ENCODE measurements at regions not wholly inside any gene's neighbourhood (a gene's known extent, or its start where the extent isn't known, plus 50 kb on each side); places are given as distances from the start of the nearest gene placed in this dataset.

DNA sequence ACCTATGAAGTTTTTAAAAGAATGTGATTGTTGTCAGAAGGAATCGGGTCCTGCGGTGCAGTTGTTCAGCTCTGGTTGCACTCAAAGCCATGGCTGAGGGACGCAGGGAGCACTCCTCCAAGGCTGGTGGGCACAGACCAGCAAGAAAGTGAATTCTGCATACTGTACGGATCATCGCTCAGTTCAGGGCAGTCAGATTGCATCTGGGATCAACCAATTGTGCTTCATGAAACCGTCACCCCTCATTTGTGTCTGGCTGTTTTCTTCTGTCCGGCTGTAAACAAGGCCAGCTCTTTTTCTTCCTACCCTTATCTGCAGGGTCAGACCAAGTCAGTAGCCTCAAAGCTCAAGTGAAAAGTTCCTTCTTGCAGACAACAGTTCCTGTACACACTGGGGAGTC is 478.3 kb downstream of the TFAP2A start:
- TF ChIP-seq PBX3 (CRISPR knock-in tag; IDR thresholded peaks at IDR 0.05; ENCODE audit: borderline replicate concordance) (no peak), NPAS2 (CRISPR knock-in tag; IDR thresholded peaks at IDR 0.05; ENCODE audit: borderline replicate concordance) (no peak), RFX5 (IDR thresholded peaks at IDR 0.05; ENCODE audit: low read depth, low read length) (no peak), ETV5 (CRISPR knock-in tag; IDR thresholded peaks at IDR 0.05; ENCODE audit: borderline replicate concordance) (no peak), ZNF598 (CRISPR knock-in tag; IDR thresholded peaks at IDR 0.05; ENCODE audit: borderline replicate concordance) (no peak), NR3C1 (CRISPR knock-in tag; IDR thresholded peaks at IDR 0.05) (no peak), SMAD1 (CRISPR knock-in tag; IDR thresholded peaks at IDR 0.05; ENCODE audit: borderline replicate concordance, low read depth) (no peak), TAF1 (CRISPR knock-in tag; IDR thresholded peaks at IDR 0.05) (no peak), ZFY (CRISPR knock-in tag; IDR thresholded peaks at IDR 0.05) (no peak), CTCF (CRISPR knock-in tag; IDR thresholded peaks at IDR 0.05) (no peak)

Measured in HepG2 (cell line).